ENCODE measurements at regions not wholly inside any gene's neighbourhood (a gene's known extent, or its start where the extent isn't known, plus 50 kb on each side); places are given as distances from the start of the nearest gene placed in this dataset.

DNA sequence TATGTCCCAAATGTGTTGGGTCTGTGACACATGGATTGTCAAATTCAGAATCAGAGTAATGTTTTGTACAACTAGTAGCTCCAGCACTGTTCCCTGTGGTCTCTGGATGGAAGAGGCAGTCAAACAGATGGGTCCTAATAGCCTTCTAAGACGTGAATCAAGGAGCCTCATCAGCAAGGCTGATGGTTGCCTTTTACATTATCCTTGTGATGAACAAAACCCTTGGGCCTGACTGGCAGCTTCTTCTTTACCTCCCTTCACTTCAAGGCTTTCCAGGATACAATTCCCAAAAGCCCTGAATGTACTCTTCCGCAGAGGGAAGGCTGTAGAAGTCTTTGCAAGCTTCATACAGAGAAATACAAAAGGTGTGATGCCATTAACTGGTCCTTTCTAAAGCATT, 633.3 kb downstream of the USP25 start:
- ChIA-PET CTCF (no interaction called here), POLR2A (no interaction called here)
- Mint-ChIP-seq H3K27ac (no peak overlapping the region), H3K36me3 (no peaks in the 10 kb centered on the region), H3K27me3 (no peaks in the 10 kb centered on the region), H3K4me3 (no peak overlapping the region), H3K9me3 (peaks cover 7% of the 10 kb centered on the region), H3K4me1 (ENCODE audit: low read depth) (no peaks in the 10 kb centered on the region)
- no peak for DNase-seq
- intact Hi-C loops (cut with micrococcal nuclease): no loop called here

GRCh38 chr21:16363518-16363917, 633.7 kb downstream of the USP25 start:
- Mint-ChIP-seq H3K4me3 (no peak overlapping the region), H3K27ac (no peak overlapping the region), H3K4me1 (ENCODE audit: low read depth) (no peaks in the 10 kb centered on the region), H3K36me3 (no peaks in the 10 kb centered on the region), H3K27me3 (no peaks in the 10 kb centered on the region), H3K9me3 (peaks cover 7% of the 10 kb centered on the region)
- no peak for DNase-seq
- intact Hi-C loops (cut with micrococcal nuclease): no loop called here
- ChIA-PET CTCF (no interaction called here), POLR2A (no interaction called here)

GRCh38 chr21:16366207-16366606, 636.4 kb downstream of the USP25 start:
- H3K27me3 Mint-ChIP-seq: no peaks in the 10 kb centered on the region
- DNase-seq: no peak
- H3K4me3 Mint-ChIP-seq: no peak overlapping the region
- ChIA-PET CTCF (no interaction called here), POLR2A (no interaction called here)
- H3K27ac Mint-ChIP-seq: no peak overlapping the region
- no peaks in the 10 kb centered on the region for H3K9me3 Mint-ChIP-seq
- no peaks in the 10 kb centered on the region for H3K36me3 Mint-ChIP-seq
- intact Hi-C loops (cut with micrococcal nuclease): no loop called here
- no peaks in the 10 kb centered on the region for H3K4me1 Mint-ChIP-seq (ENCODE audit: low read depth)

DNA sequence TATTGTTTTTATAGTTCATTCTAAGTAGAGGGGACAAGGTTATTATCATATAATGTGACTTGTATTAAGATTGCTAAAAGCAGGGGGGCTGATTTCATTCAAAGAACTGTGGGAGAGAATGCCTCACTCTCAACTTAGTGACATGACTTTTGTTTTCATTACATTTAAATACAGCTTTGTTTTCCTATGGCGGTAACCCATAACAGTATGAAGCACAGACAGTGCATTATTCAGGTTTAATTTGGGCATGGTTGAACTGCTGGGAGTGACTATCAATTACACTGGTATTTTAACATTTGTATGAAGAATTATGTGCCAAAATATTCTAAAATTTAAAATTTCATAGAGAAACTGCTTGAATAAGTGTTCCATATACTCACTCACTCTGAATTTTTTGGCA, 637.3 kb downstream of the USP25 start:
- CTCF ChIA-PET: no interaction called here
- POLR2A ChIA-PET: no interaction called here
- Mint-ChIP-seq H3K36me3 (no peaks in the 10 kb centered on the region), H3K27me3 (no peaks in the 10 kb centered on the region), H3K4me1 (ENCODE audit: low read depth) (no peaks in the 10 kb centered on the region), H3K27ac (no peak overlapping the region), H3K9me3 (no peaks in the 10 kb centered on the region), H3K4me3 (no peak overlapping the region)
- no peak for DNase-seq
- intact Hi-C loops (cut with micrococcal nuclease): no loop called here

DNA sequence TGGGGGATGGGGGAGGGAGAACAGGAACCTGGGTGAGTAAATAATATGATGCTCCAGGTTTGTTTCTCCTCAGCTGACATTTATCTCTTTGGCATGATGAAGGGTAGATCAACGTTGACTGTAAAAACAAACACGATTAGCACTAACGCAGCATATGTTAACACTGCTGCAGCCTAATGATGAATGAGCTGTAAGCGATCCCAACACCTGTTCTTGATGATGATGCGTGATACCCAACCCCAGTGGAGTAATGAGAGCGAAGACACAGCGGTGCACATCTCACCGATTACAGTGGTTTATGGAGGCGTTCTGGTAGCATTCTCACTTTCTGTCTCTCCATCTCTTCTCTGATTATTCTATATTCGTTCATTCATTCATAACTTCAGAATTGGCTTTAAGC, 640.4 kb downstream of the USP25 start:
- DNase-seq: no peak
- Mint-ChIP-seq H3K36me3 (no peaks in the 10 kb centered on the region), H3K27ac (no peak overlapping the region), H3K4me3 (no peak overlapping the region), H3K4me1 (ENCODE audit: low read depth) (no peaks in the 10 kb centered on the region), H3K27me3 (no peaks in the 10 kb centered on the region), H3K9me3 (no peaks in the 10 kb centered on the region)
- intact Hi-C loops (cut with micrococcal nuclease): no loop called here
- POLR2A ChIA-PET: no interaction called here
- CTCF ChIA-PET: no interaction called here

- Mint-ChIP-seq H3K9me3 (no peaks in the 10 kb centered on the region), H3K4me1 (ENCODE audit: low read depth) (no peaks in the 10 kb centered on the region), H3K4me3 (no peak overlapping the region), H3K27ac (no peak overlapping the region), H3K27me3 (no peaks in the 10 kb centered on the region), H3K36me3 (no peaks in the 10 kb centered on the region)
- ChIA-PET POLR2A (no interaction called here), CTCF (interaction anchor here (0.7 kb wide), 1 partner anchor 43 kb away, joined by 3 read pairs; no protein-coding TSS in a partner anchor)
- DNase-seq: no peak
- intact Hi-C loops (cut with micrococcal nuclease): no loop called here
Observed at GRCh38 chr21:16372586-16372985, 642.8 kb downstream of the USP25 start.

DNA sequence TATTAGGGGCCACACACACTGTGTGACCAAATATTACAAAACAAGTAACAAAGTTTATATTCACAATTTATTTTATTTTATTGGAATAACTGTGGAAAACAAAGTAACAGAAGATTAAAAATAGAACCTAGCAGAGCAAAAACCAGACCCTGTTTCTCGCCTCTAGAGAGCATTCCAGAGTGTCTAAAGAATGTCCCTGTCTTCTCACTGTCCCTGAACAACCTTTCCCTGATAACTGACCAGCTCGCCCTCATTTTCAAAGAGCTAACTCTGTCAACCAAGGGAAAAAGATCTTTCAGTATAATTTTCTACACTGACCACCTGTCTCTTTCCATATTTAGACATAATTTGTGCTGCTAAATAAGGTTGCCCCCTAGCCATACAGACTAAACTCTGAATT, 646.9 kb downstream of the USP25 start:
- no peak for DNase-seq
- intact Hi-C loops (cut with micrococcal nuclease): no loop called here
- H3K4me1 Mint-ChIP-seq (ENCODE audit: low read depth): no peaks in the 10 kb centered on the region
- H3K36me3 Mint-ChIP-seq: no peaks in the 10 kb centered on the region
- no peaks in the 10 kb centered on the region for H3K9me3 Mint-ChIP-seq
- CTCF ChIA-PET: no interaction called here
- no peaks in the 10 kb centered on the region for H3K27me3 Mint-ChIP-seq
- H3K27ac Mint-ChIP-seq: no peak overlapping the region
- POLR2A ChIA-PET: no interaction called here
- no peak overlapping the region for H3K4me3 Mint-ChIP-seq

DNA sequence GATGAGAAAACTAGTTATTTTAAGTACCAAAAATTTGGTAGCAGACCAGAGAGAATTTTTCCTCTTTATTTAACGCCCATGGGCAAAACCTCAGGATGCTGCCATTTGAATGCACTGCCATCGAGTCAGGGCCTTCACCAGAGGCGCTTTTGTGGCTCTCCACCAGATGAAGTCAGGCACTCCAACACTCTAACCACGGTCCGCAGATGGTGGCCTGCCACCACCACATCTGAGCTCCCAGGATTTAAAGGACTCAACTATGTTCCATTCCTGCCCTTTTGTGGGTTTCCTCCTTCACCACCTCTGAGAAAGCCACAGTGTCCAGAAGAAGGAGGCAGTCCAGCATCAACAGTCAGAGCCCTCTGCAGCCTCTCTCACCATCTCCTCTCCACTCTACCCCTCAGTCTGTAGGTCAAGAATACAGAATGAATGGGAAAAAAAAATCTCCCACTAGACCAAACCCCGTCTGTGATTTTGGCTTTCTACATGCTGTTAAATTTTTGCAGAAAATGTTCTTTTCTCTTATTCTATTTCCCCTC, 647.4 kb downstream of the USP25 start:
- H3K36me3 Mint-ChIP-seq: no peaks in the 10 kb centered on the region
- intact Hi-C loops (cut with micrococcal nuclease): no loop called here
- no peak overlapping the region for H3K4me3 Mint-ChIP-seq
- H3K9me3 Mint-ChIP-seq: no peaks in the 10 kb centered on the region
- H3K27me3 Mint-ChIP-seq: no peaks in the 10 kb centered on the region
- ChIA-PET POLR2A (no interaction called here), CTCF (no interaction called here)
- H3K4me1 Mint-ChIP-seq (ENCODE audit: low read depth): no peaks in the 10 kb centered on the region
- no peak for DNase-seq
- no peak overlapping the region for H3K27ac Mint-ChIP-seq

DNA sequence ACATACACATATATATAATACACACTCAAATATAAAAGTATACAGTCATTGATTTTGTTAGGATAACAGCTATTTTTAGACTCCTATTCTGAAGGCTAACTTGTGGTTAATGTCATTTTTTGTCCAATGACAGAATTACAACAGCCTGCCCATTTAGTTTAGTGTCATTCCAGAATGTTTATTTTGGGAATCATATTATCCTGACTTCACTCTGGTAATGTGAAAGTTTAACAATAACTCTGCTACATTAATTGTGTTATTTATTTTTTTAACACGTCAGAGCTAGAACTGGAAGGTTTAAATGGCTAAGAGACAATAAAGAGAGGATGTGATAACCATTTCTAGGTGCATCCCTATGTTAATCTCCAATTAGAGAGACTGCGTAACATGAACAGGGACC, 648.1 kb downstream of the USP25 start:
- Mint-ChIP-seq H3K27ac (no peak overlapping the region), H3K4me3 (no peak overlapping the region), H3K4me1 (ENCODE audit: low read depth) (no peaks in the 10 kb centered on the region), H3K36me3 (no peaks in the 10 kb centered on the region), H3K9me3 (no peaks in the 10 kb centered on the region), H3K27me3 (no peaks in the 10 kb centered on the region)
- CTCF ChIA-PET: no interaction called here
- no peak for DNase-seq
- POLR2A ChIA-PET: no interaction called here
- intact Hi-C loops (cut with micrococcal nuclease): no loop called here

- Mint-ChIP-seq H3K9me3 (no peaks in the 10 kb centered on the region), H3K4me3 (no peak overlapping the region), H3K27ac (no peak overlapping the region), H3K27me3 (no peaks in the 10 kb centered on the region), H3K36me3 (no peaks in the 10 kb centered on the region), H3K4me1 (ENCODE audit: low read depth) (no peaks in the 10 kb centered on the region)
- intact Hi-C loops (cut with micrococcal nuclease): no loop called here
- DNase-seq: no peak
- POLR2A ChIA-PET: no interaction called here
- CTCF ChIA-PET: no interaction called here
Observed at GRCh38 chr21:16378525-16378924, 648.7 kb downstream of the USP25 start.

DNA sequence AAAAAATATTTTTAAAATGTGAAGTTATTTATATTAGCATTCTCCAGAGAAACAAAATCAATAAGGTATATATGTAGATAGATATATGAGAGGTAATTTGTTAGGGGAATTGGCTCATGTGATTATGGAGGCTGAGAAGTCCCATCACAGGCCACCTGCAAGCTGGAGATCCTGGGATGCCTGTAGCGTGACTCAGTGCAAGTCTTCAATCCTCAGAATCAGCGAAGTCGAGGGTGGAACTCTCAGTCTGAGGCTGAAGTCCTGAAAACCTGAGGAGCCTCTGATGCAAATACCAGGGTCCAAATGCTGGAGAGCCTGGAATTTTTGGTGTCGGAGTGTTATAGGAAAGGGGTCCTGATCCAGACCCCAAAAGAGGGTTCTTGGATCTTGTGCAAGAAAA, 658.5 kb downstream of the USP25 start:
- Mint-ChIP-seq H3K27me3 (no peaks in the 10 kb centered on the region), H3K27ac (no peak overlapping the region), H3K4me1 (ENCODE audit: low read depth) (no peaks in the 10 kb centered on the region), H3K36me3 (no peaks in the 10 kb centered on the region), H3K9me3 (peaks cover 5% of the 10 kb centered on the region), H3K4me3 (no peak overlapping the region)
- no peak for DNase-seq
- ChIA-PET CTCF (no interaction called here), POLR2A (no interaction called here)
- intact Hi-C loops (cut with micrococcal nuclease): no loop called here

DNA sequence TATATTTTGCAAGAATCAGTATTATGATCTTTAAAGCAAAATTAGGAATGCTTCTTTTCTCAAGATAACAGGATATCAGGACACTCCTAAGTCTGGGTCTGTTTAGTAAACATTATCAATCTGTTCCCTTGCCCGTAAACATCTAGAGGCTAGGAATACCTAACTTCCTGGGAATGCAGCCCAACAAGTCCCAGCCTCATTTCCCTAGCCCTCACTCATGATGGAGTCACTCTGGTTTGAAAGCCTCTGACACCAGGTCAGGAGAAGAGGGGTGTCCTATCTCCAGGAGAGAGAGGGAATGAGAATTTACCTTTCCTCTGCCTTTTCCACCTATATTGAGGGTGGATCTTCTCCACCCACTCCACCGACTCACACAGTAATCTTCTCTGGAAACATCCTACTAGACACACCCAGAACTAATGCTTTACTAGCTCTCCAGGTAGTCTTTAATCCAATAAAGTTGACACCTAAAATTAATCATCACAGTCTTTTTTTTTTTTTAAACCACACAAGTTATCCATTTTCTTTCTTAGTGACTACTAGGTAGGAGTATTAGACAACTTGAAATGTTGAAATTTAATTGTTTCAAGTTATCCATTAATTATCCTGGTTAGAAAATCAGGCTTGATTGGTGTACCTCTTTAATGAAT, 659.3 kb downstream of the USP25 start:
- POLR2A ChIA-PET: no interaction called here
- Mint-ChIP-seq H3K4me3 (no peak overlapping the region), H3K4me1 (ENCODE audit: low read depth) (no peaks in the 10 kb centered on the region), H3K36me3 (no peaks in the 10 kb centered on the region), H3K27ac (no peak overlapping the region), H3K9me3 (peaks cover 5% of the 10 kb centered on the region), H3K27me3 (no peaks in the 10 kb centered on the region)
- DNase-seq: no peak
- CTCF ChIA-PET: no interaction called here
- intact Hi-C loops (cut with micrococcal nuclease): no loop called here

- DNase-seq: no peak
- Mint-ChIP-seq H3K36me3 (no peaks in the 10 kb centered on the region), H3K9me3 (peaks cover 5% of the 10 kb centered on the region), H3K4me3 (no peak overlapping the region), H3K27ac (no peak overlapping the region), H3K27me3 (no peaks in the 10 kb centered on the region), H3K4me1 (ENCODE audit: low read depth) (no peaks in the 10 kb centered on the region)
- intact Hi-C loops (cut with micrococcal nuclease): no loop called here
- POLR2A ChIA-PET: no interaction called here
- CTCF ChIA-PET: no interaction called here
Observed at GRCh38 chr21:16389643-16390042, 659.9 kb downstream of the USP25 start.

All from activated CD4-positive, alpha-beta memory T cell treated with anti-CD3 and anti-CD28 coated beads for 36 hours (primary cell).